RKO (cell line): ENCODE measurements at regions not wholly inside any gene's neighbourhood (a gene's known extent, or its start where the extent isn't known, plus 50 kb on each side); places are given as distances from the start of the nearest gene placed in this dataset.

Experiments
- DNase-seq: peaks from one replicate; pipeline ENCODE4 v3.0.0-alpha.2; 2016; ENCODE audit warnings: low spot score

DNA sequence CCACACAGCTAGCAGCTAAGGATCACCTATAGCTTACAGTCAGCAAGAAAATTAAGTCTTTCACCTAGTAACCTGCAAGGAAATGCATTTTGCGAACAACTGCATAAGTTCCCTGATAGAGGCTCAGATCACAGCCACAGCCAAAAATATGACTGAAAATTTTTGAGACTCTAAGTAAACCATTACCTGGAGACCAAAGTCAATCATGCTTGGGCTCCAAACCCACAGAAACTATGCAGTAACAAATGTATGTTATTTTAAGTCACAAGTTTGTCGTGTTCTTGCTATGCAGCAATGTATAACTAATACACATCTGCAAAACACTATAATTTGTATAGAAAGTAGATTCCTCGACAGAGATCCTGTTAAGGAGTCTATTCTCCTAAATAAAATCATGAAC lies 1025.7 kb upstream of the RAG2 start:
- no peak for DNase-seq

DNA sequence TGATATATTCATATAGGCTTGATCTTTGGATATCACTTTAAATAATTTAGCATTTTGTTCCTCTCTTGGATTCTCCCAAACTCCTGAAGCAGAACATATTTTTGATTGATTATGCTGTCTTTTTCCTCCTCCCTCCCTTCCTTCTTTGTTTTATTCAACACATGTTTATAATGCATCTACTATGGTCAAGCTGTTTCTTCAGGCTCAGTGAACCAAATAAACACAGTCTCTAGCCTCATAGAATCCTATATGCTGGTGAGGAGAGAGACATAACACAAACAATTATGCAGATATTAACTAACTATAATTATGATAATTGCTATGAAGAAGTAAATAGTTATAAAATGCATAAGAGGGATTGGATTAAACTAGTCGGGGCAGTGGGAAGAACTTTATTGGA lies 1023.6 kb upstream of the RAG2 start:
- DNase-seq = no peak

GRCh38 chr11:37616291-37616690 lies 1018.3 kb upstream of the RAG2 start:
- no peak for DNase-seq

- no peak for DNase-seq
Observed at GRCh38 chr11:37613031-37613430, 1015.0 kb upstream of the RAG2 start.

DNA sequence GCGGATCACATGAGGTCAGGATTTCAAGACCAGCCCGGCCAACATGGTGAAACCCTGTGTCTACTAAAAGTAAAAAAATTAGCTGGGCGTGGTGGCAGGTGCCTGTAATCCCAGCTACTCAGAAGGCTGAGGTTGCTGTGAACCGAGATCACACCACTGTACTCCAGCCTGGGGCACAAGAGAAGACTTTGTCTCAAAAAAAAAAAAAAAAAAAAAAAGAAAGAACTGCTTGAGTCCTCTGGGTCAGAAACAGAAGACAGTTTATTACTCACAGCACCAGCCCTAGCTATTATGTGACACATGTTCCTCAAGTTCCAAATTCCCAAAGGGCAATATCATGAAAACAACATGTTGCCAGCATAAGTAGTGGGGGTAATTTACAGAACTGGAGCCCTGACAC lies 1014.1 kb upstream of the RAG2 start:
- DNase-seq = no peak

DNA sequence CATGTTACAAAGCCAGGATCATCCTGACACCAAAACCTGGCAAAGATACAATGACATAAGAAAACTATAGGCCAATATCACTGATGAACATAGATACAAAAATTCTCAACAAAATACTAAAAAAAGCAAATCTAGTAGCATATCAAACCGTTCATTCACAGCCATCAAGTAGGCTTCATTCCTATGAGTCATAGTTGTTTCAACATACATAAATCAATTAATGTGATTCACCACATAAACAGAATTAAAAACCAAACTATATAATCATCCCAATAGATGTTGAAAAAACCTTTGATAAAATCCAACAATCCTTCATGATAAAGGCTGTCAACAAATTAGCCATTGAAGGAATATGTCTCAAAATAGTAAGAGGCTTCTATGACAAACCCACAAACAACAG lies 1007.2 kb upstream of the RAG2 start:
- no peak for DNase-seq

DNA sequence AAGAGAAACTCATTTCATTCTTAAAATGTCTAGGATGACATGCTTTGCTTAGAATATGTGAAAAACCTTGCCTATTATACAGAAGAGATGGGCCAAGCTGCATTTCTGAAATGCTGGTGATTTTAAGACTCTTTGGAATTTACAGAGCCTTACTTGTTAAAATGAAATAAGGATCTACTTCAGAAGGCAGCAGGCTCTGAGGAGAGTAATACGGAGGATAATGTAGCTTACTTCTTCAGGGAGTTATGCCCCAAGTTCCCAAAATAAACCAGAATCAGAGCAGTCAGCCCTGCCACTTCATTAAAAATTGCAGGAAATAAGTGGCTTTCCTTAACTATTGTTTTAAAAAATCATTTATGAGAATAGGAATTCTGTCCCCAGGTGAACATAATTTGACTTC lies 1000.3 kb upstream of the RAG2 start:
- DNase-seq = no peak

GRCh38 chr11:37597776-37598175 lies 999.7 kb upstream of the RAG2 start:
- no peak for DNase-seq

- peak; percentile 5 for DNase-seq
Observed at GRCh38 chr11:37595845-37596244, 997.8 kb upstream of the RAG2 start.

DNA sequence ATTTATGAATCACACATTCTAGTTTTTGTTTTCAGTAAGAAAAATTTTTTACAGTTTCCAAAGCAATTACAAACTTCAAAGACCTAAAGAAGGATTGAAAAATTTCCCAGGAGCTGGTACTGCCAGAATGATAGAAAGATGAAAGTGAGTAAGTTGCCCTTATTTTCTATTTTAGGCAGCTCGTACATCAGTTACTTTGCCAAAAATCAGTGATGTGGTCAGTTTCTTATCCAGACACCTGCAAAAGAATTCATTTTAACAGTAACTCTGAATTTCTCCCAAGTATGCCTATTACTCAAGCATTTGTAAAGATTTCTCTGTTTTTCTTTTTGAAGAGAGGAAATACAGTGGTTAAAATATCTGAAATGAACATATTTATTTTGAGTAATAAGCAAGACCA lies 976.3 kb upstream of the RAG2 start:
- no peak for DNase-seq

DNA sequence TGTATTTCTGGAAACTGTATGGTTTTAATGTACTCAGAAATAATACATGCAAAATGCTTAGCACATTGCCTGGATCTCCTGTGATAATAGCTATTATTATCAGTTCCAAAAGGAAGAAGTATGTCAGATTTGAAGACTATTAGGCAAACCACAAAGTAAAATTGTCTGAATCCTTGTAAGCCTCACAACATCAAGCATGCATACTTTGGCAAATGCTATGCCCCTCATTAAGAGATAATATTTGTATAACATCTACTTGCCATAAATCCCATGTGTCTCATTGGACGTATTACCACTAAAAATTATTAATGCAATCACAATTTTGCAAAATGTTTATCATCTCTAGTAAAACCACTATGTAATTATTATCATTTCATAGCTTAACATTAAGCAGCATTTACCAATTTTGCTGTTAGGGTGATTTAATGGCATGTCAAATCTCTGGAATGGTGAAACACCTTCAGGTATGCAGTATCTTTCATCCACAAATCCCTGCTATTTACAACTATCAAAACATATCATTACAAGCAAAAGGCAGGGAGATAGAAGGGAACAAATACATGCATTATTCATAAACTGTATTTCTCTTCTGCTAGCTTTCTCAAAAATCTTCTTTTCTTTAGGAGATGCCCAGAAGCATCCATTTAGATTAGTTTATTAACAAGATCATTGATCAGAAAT lies 974.6 kb upstream of the RAG2 start:
- DNase-seq = no peak

DNA sequence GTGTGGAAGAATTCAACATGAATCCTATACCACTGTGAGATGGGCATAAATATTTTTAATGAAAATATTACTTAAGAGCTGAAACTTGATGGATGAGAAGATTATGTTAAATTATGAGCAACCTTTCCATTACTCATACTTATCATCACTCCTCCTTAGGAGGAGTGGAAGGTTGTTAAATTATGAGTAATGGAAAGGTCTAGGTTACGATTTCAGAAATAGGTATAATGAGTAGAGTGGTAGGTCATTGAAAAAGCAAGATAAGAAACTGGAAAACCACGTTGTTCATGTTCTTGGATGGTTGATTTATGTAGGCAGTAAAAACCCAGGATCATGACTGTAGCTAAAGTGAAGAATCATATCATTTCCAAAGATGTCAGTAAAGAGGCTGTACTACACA lies 973.2 kb upstream of the RAG2 start:
- no peak for DNase-seq

DNA sequence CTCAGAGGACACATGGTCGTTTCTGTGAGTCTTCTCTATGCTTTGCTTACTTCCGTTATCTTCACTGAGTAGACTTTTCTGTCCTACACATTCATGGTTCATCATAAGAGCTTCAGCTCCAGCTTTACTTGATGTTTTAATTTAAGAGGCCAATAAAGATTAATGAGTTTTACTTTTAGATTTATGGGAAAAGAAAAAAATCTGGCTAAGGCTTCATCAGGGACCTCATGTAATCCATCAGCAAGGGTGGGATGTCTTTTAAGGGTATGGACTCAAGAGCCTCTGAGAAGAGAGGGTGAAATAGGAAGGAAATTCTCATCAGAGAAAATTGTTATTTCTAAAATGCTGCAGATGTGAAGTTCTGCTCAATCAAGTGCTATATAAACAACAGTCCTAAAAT lies 963.0 kb upstream of the RAG2 start:
- no peak for DNase-seq

DNA sequence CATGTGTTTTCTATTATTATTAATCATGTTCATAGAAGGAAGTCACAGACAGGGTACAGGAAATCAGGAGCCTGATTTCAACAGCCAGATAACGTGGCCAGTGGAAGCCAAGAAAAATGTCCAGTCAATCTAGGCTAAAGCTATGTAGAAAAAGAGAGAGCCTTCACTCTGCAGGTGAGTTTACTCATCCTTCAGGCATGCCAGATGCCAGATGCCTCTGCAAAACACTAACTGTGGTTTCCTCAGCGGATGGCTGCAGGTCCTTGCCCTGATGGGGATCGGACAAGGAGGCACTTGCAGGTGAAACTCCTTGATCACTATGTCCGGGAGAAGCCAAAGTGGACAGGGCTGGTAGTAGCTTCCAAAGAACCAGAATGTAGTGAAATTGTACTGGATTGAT lies 962.3 kb upstream of the RAG2 start:
- no peak for DNase-seq

GRCh38 chr11:37558619-37559210 lies 960.7 kb upstream of the RAG2 start:
- DNase-seq = no peak

DNA sequence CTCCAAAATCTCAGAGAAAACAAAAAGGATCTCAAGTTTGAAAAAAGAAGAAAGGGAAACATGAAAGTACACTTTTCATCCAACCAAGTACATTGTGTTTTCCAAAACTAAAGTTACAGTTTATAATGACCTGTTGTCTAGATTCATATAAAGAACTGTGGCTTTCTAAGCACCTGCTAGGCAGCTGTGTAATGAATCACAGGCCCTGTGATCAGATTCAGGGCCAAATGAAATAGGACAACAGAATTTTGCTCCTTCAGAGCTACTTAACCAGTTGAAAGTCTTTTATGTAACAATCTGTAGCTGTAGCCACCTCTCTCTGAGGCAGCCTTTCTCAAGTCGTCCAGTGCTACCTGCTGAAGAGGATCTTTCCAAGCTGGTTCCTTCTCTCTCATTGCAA lies 960.0 kb upstream of the RAG2 start:
- no peak for DNase-seq

DNA sequence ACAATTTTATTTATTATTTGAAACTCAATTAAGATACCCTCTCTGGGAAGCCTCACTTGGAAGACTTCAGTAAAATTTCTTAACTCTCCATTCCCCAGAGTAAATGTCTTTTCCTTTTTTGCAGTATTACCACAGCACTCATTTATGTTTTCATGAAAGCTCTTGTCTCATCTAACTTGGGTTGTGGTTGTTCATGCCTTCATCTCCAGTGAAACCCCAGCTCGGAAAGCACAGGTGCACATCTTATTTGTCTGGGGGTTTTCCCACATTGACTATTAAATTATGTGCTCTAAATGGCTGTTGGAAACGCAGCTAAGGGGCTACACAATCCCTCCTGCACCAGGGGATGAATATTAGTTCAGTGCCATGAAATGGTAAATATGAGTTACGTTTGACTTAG lies 954.2 kb upstream of the RAG2 start:
- no peak for DNase-seq

DNA sequence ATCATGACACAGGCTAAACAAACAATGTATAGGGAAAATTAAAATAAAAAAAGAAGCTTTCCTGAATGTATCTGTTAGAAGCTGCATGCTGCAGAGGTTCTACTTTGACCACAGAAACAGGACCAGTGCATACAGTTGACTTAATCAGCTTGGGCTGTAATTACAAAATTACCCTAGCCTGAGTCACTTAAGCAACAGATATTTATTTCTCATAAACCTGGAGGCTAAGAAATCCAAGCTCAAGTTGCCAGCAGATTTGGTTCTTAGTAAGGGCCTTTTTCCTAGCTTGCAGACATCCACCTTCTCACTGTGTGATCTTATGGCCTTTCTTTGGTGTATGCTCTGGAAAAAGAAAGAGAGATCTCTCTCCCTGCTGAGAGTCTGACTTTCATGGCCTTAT lies 946.5 kb upstream of the RAG2 start:
- DNase-seq = no peak

DNA sequence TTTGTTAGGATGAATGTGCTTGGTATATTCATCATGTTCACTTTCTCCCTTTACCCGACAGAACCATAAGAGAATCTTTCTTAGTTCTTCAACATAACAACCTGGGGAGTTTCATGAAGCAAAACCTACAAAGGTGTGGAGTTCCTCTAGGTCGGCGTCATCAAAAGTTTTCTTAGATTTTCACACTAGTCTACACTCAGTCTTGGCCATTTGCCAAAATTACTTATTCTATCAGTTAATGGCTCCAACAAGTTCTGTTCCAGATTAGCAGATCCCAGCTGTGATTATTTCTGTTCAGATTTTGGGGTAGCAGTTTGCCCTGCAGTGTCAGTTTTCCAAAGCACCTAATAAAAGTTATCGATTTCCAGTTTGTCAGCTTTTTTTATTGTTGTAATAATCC lies 935.8 kb upstream of the RAG2 start:
- DNase-seq = no peak

- no peak for DNase-seq
Observed at GRCh38 chr11:37533087-37533486, 935.1 kb upstream of the RAG2 start.

DNA sequence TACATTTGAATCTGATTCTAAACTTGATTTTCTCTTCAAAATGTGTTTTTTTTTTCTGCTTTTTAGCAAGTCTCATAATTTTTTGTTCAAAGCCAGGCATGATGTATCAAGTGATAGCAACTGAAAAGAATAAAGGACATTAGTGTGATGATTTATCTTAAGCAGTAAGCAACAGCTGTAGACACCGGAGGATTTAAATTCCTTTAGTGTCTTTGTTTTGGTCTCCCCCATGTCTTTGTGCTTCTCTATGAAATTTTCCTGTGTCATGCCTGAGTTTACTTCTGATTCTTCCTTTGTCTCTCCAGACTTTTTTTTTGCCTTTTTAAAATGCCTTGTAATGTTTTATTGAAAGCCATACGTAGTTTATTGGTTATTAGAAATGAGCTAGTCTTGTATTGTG lies 934.2 kb upstream of the RAG2 start:
- DNase-seq = no peak

- DNase-seq = no peak
Observed at GRCh38 chr11:37527545-37527944, 929.5 kb upstream of the RAG2 start.

DNA sequence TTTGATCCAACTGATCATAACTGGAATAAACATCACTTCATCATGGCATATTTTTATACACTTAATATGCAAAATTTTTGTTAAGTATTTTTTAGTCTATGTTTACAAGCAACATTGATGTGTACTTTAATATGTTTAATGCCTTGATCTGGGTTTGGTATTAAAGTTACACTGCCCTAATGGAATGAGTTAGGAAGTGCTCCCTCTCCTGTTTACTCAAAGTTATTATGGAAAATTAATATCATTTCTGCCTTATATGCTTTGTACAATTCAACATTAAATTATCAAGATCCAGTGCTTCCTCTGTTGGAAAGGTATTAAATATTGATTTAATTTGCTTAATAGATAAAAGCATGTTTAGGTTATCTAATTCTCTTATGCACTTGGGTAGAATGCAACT lies 927.3 kb upstream of the RAG2 start:
- DNase-seq = no peak

- no peak for DNase-seq
Observed at GRCh38 chr11:37519781-37520180, 921.7 kb upstream of the RAG2 start.
